GM12872 (cell line): ENCODE measurements at regions not wholly inside any gene's neighbourhood (a gene's known extent, or its start where the extent isn't known, plus 50 kb on each side); places are given as distances from the start of the nearest gene placed in this dataset.

Source experiments
- TF ChIP-seq, protein P1 (sequence below): IDR thresholded peaks from 3 replicates; pipeline ENCODE4 v1.5.1; 2011; ENCODE audit warnings: low read depth, mild to moderate bottlenecking, low read length, moderate library complexity; ENCODE audit not compliant: insufficient read depth

DNA sequence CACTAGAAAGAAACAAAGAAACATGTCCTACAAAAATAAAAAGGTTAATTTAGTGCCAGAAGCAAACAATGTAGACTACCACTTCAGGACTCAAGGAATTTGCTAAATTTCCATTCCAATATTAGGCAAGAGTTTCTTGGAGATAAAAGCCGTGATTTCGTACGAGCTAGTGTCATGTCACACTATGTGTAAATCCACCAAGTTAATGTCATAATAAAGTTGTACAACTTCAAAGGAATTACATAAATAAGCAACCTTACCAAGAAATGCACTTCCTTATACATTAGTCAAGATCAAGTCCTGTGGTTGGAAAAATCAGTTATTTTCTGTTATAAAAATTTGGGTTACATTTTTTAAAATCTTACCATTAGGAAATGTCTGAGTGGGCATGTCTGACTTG, 1222.8 kb downstream of the GALC start:
- TF ChIP-seq, protein P1, sequence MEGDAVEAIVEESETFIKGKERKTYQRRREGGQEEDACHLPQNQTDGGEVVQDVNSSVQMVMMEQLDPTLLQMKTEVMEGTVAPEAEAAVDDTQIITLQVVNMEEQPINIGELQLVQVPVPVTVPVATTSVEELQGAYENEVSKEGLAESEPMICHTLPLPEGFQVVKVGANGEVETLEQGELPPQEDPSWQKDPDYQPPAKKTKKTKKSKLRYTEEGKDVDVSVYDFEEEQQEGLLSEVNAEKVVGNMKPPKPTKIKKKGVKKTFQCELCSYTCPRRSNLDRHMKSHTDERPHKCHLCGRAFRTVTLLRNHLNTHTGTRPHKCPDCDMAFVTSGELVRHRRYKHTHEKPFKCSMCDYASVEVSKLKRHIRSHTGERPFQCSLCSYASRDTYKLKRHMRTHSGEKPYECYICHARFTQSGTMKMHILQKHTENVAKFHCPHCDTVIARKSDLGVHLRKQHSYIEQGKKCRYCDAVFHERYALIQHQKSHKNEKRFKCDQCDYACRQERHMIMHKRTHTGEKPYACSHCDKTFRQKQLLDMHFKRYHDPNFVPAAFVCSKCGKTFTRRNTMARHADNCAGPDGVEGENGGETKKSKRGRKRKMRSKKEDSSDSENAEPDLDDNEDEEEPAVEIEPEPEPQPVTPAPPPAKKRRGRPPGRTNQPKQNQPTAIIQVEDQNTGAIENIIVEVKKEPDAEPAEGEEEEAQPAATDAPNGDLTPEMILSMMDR: no peak

DNA sequence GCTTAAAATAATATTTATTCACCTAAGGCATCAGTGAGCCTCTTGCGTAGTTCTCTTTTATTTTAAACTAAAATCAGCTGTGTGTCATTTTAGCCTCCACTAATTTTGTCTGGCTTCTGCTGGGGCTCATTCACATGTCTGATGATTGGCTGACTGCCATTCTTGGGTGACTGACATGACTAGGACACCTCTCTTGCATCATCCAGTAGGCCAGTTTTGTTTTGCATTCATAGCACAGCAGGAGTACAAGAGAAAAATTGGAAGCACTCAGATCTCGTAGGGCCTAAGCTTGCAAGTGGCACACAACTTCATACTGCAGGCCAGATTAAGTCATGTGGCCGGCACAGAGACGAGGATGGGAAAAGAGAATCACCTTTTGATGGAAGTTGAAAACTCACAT, 1226.5 kb downstream of the GALC start:
- TF ChIP-seq, protein P1: no peak

DNA sequence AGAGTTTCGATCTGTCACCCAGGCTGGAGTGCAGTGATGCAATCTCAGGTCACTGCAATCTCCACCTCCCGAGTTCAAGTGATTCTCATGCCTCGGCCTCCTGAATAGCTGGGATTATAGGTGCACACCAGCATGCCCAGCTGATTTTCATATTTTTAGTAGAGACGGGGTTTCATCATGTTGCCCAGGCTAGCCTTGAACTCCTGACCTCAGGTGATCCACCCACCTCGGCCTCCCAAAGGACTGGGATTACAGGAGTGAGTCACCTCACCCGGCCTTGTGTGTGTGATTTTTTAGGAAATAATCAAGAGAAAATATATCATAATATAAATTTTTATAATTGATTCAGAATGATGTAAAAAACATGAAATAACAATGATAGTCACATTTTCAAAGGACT, 1231.4 kb downstream of the GALC start:
- TF ChIP-seq, protein P1: no peak

DNA sequence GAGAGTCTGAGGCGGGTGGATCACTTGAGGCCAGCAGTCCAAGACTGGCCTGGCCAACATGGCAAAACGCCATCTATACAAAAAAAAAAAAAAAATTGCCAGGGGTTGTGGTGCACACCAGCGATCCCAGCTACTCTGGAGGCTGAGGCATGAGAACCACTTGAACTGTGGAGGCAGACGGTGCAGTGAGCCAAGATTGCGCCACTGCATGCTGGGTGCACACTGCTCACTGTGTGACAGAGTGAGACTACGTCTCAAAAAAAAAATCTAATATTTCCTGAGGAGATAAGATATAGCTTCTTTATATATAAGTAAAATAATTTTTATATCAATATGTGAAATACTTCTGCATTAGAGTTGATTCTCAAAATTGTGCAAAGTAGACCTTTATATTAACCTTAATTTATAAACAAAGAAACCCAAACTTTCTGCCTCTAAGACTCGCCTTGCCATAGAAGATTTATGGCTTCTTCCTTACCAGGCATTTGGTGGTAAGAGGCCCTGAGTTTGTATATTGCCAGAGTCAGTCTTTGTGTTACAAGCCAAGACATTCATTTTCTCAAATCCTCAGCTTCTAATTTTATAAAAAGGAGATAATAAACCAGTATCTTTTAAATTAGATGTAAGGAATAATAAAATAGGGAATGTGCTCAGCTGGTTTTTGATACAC, 1226.7 kb downstream of the FLRT2 start:
- TF ChIP-seq, protein P1: no peak

DNA sequence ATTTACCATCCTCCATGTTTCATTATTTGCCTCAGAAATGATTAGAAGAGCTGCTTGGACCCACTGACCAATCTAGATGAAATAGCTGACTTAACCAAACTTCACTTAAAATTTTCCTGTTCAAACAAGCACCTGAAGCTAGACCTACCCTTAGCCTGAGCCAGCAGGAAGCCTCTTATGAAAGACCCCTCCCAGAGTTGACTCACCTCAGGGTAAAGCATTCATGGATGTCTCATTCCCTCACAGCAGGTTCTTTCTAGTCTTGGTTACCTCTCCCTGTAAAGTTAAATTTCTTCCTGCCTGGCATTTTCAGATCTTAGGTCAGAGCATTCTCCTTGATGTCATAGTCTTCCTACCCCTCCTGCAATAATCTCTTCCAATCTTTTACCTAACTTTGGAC, 1209.8 kb downstream of the FLRT2 start:
- TF ChIP-seq, protein P1: no peak

DNA sequence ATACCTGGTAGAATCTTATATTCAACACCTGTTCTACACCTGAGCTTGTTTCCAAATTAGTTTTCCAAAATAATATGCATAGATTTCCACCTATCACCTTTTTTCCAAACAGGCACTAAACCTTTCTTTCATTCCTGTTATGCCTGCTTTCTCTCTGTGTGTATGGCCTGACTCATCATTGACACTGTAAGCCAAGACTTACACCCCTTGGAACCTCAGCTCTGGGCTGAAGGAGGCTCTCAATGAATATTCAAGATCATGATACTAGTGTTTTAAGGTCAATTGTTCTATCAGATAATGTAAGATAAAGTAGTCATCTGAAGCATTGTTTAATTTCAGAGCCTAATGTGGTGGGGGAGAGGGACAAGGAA, 1193.3 kb downstream of the FLRT2 start:
- TF ChIP-seq, protein P1: no peak

DNA sequence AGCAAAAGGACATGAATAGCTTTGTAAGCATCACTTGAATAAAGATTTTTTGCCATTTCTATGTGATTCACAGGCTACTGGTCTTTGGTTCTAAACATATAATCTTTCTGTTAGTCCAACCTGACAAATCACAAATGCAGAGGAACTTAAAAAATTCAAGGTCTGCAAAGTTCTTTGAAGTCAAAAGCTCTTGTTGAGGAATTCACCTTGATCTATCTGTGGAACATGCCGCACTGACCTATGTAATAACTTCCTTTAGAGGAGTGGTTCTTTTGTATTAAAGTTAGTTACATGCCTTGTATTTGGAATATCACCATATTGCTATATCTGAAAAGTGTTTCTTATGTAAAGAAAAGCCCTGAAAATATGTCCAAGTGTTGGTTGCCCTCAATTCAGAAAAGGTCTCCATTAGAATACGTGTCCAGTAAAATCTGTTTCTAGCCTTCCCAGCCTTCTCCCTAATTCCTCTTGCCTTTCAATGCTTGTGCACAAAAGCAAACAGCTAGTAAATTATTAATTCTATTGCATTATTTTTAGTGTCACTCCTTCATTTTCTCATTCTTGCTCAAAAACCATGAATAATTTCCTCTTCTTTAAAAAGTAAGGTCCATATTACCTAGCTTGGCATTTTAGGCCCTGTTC, 1192.8 kb downstream of the FLRT2 start:
- TF ChIP-seq, protein P1: no peak

DNA sequence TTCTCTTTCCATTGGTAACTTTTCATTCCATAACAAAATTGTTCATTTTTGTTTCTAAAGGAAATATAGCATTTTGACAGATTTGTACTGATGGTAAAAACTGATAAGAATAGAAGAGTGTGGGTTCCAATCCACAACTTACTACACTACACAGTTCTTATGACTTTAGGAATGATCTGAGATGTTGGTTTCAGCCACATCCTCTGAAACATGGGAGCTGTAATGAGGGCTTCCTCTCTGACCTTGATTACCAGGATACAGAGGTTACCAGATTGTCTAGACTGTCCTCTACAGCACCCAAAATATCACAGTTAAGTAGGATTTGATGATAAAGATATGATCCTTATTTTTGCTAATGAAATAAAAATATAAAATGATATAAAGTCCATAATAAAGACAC, 1184.6 kb downstream of the FLRT2 start:
- TF ChIP-seq, protein P1: no peak
